GM23338 (cell line): ENCODE measurements at regions not wholly inside any gene's neighbourhood (a gene's known extent, or its start where the extent isn't known, plus 50 kb on each side); places are given as distances from the start of the nearest gene placed in this dataset.

Experiments used
- CREB1 ChIP-seq: fragments of 250-450 bp; sonication (Bioruptor Pico); IDR thresholded peaks from 2 replicates; pipeline ENCODE4 v1.5.0; 2020; ENCODE audit warnings: low read depth, mild to moderate bottlenecking, moderate library complexity
- CTCF ChIP-seq, 2 experiments: fragments of 200-600 bp in 1 of 2; sonication (generic) in 1 of 2; conservative IDR thresholded peaks; 2 replicates each; pipeline versions ENCODE4 v1.5.1 to v1.6.1; 2016 to 2017; ENCODE audit warnings: antibody characterized with exemption in 2 of 2, low read depth in 2 of 2, mild to moderate bottlenecking in 2 of 2, moderate library complexity in 1 of 2
- EZH2 ChIP-seq: fragments of 200-600 bp; sonication (generic); IDR thresholded peaks from one replicate; pipeline ENCODE4 v1.8.0; 2017; ENCODE audit warnings: antibody characterized with exemption, mild to moderate bottlenecking, low read depth; ENCODE audit not compliant: unreplicated experiment
- EZH2phosphoT487 ChIP-seq: fragments of 200-600 bp; sonication (generic); IDR thresholded peaks from one replicate; pipeline ENCODE4 v1.8.1; 2018; ENCODE audit warnings: antibody characterized with exemption; ENCODE audit not compliant: unreplicated experiment
- JUNB ChIP-seq: IDR thresholded peaks from one replicate; pipeline ENCODE4 v1.6.1; 2016; ENCODE audit warnings: antibody characterized with exemption; ENCODE audit not compliant: unreplicated experiment

- TF ChIP-seq EZH2 (no peak), EZH2phosphoT487 (no peak), JUNB (no peak), CREB1 (CRISPR knock-in tag) (no peak), CTCF (conservative IDR thresholded peaks at IDR 0.05; ENCODE audit: low read depth in 2 of 2) (no peak)
These were observed 713.1 kb downstream of the DNAJB9 start for GRCh38 chr7:109282726-109283125.
